ENCODE measurements at regions not wholly inside any gene's neighbourhood (a gene's known extent, or its start where the extent isn't known, plus 50 kb on each side); places are given as distances from the start of the nearest gene placed in this dataset.

DNA sequence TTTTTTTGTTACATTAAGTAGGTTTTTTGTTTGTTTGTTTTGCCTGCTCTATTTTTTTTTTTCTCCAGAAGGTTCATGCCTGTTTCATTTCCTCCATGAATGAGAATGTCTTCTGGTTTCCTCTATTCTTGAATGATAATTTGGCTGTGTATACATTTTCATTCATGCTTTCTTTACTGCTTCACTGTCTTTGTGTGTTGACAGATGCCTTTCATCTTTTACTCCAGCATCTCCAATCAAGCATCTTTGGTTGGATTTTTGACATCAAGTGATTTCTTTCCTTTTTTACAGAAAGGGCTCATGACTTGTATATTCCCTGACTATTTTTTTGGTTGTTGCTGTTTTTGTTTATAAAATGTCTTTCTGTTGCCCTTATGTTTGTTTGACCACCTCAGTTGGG lies 156.5 kb downstream of the MDFIC start:
- no peaks in the 10 kb centered on the region for H3K27me3 ChIP-seq
- intact Hi-C loops (cut with DNase I) = no loop called here
- no peak for ATAC-seq
- no peak for TF ChIP-seq POLR2A (IDR thresholded peaks at IDR 0.05)
- no peaks in the 10 kb centered on the region for H3K4me1 ChIP-seq
- no peak overlapping the region for H3K27ac ChIP-seq
- no peak overlapping the region for H3K4me3 ChIP-seq
- no peaks in the 10 kb centered on the region for H3K9me3 ChIP-seq
- H3K36me3 ChIP-seq = no peaks in the 10 kb centered on the region
- no peak for DNase-seq

DNA sequence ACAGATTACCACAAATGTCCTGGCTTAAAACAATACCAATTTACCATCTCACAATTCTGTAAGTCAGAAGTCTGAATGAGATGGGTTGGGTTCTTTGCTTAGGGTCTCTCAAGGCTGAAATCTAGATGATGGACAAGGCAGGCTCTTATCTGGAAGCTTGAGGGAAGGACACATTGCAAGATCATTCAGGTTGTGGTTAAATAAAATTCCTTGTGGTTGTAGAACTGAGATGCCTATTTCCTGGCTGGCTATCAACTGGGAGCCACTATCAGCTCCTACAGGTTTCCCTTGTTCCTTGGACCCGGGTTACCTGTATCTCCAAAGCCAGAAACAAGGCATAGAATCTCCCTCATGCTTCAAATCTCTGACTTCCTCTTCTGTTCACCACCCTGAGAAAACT lies 148.4 kb downstream of the MDFIC start:
- WGBS (ENCODE audit: insufficient coverage, low coverage, low lambda C conversion rate, missing lambda C conversion rate) = 86% methylated on average over 1 of the region's 1 CpG
- intact Hi-C loops (cut with DNase I) = no loop called here
- TF ChIP-seq CTCF (IDR thresholded peaks at IDR 0.05) (no peak), POLR2A (IDR thresholded peaks at IDR 0.05) (no peak)

More for the DNA sequence above, 148.4 kb downstream of the MDFIC start:
- ATAC-seq (no peak), DNase-seq (no peak)
- Histone ChIP-seq H3K36me3 (no peaks in the 10 kb centered on the region), H3K9me3 (no peaks in the 10 kb centered on the region), H3K27ac (no peak overlapping the region), H3K27me3 (no peaks in the 10 kb centered on the region), H3K4me1 (no peaks in the 10 kb centered on the region), H3K4me3 (no peak overlapping the region)

Small RNA genes lying in the stretch of these regions (small RNA-seq; reads per million reads assigned to genes)
- gene RF00019 = 0 reads per million in 2 experiments
- gene SNORA25B = 0 reads per million in 2 experiments

Measured in right lobe of liver (tissue), 6 donors.